Endothelial cell of umbilical vein (primary cell): ENCODE measurements at regions not wholly inside any gene's neighbourhood (a gene's known extent, or its start where the extent isn't known, plus 50 kb on each side); places are given as distances from the start of the nearest gene placed in this dataset.

Experiments
- BruUV-seq: library from RNA; stranded (reverse); fragments of 400-500 nt; replicated peaks from 2 replicates; lab custom pipeline; 2021; lab: Mats Ljungman, UMichigan
- CTCF ChIA-PET: fragments of 300-600, 350-600 bp; sonication (Branson Sonifier 250); formaldehyde crosslinking; loops from one replicate; lab custom pipeline; 2021; ENCODE audit warnings: antibody characterized with exemption, inconsistent platforms; lab: Charles Lee
- POLR2A ChIA-PET: fragments of 300-600, 350-600 bp; sonication (Branson Sonifier 250); formaldehyde crosslinking; loops from one replicate; lab custom pipeline; 2021; ENCODE audit warnings: antibody characterized with exemption, inconsistent platforms; lab: Charles Lee
- DNase-seq: peaks from one replicate; pipeline ENCODE4 v3.0.0-alpha.2; 2011; ENCODE audit warnings: low read depth, low spot score
- FAIRE-seq: peaks from 2 replicates; lab custom pipeline; 2011; peaks lifted over from hg19 to GRCh38; lab: Jason Lieb, UNC
- H2AFZ ChIP-seq: 2 replicates; pipeline ENCODE4 v1.6.0; 2012; ENCODE audit warnings: low read depth, low read length, control low read depth, inconsistent platforms
- H3K27ac ChIP-seq: 2 replicates; pipeline ENCODE4 v1.5.1; 2011; ENCODE audit warnings: low read depth, mild to moderate bottlenecking, control low read depth, low read length, moderate library complexity; ENCODE audit not compliant: insufficient read depth
- H3K27me3 ChIP-seq, 2 experiments: 2 replicates each; pipeline versions ENCODE4 v1.6.0 to v1.6.1; 2011; ENCODE audit warnings: low read length in 2 of 2, mixed read lengths in 1 of 2; ENCODE audit not compliant: control insufficient read depth in 2 of 2, insufficient read depth in 2 of 2
- H3K36me3 ChIP-seq, 2 experiments: 2 replicates in 1 of 2; 3 replicates in 1 of 2; pipeline ENCODE4 v1.5.1; 2011; ENCODE audit warnings: low read length in 2 of 2, mild to moderate bottlenecking in 1 of 2, moderate library complexity in 1 of 2; ENCODE audit not compliant: control insufficient read depth in 2 of 2, insufficient read depth in 2 of 2; ENCODE audit errors: extremely low read depth in 1 of 2
- H3K4me1 ChIP-seq: 3 replicates; pipeline ENCODE4 v1.5.1; 2011; ENCODE audit warnings: mild to moderate bottlenecking, low read length; ENCODE audit not compliant: control insufficient read depth, insufficient read depth; ENCODE audit errors: extremely low read depth
- H3K4me2 ChIP-seq: 2 replicates; pipeline ENCODE4 v1.6.1; 2011; ENCODE audit warnings: low read length, control low read depth, mixed read lengths; ENCODE audit not compliant: insufficient read depth
- H3K4me3 ChIP-seq, 3 experiments: fragments of 200-600 bp in 1 of 3; sonication (generic), shearing (Covaris generic) in 1 of 3; replicated peaks in 1 of 3; 2 replicates each; pipeline ENCODE4 v1.5.1; 2011 to 2016; ENCODE audit warnings: control low read depth in 3 of 3, low read length in 3 of 3, mild to moderate bottlenecking in 2 of 3, inconsistent platforms in 1 of 3, low read depth in 1 of 3, moderate library complexity in 1 of 3; ENCODE audit not compliant: insufficient read depth in 1 of 3
- H3K79me2 ChIP-seq: 2 replicates; pipeline ENCODE4 v1.6.0; 2012; ENCODE audit warnings: low read length, inconsistent platforms; ENCODE audit not compliant: control insufficient read depth, insufficient read depth
- H3K9ac ChIP-seq: replicated peaks from 2 replicates; pipeline ENCODE3; 2011; ENCODE audit warnings: low read length, control low read depth; ENCODE audit not compliant: insufficient read depth; ENCODE audit errors: extremely low read depth
- H3K9me1 ChIP-seq: replicated peaks from 3 replicates; pipeline ENCODE4 v1.6.0; 2011; ENCODE audit warnings: mild to moderate bottlenecking, low read length; ENCODE audit not compliant: control insufficient read depth, insufficient read depth; ENCODE audit errors: extremely low read depth
- H3K9me3 ChIP-seq: replicated peaks from 2 replicates; pipeline ENCODE4 v1.5.1; 2012; ENCODE audit warnings: low read length, inconsistent platforms; ENCODE audit not compliant: control insufficient read depth, insufficient read depth
- H4K20me1 ChIP-seq: replicated peaks from 2 replicates; pipeline ENCODE3; 2011; ENCODE audit warnings: mild to moderate bottlenecking, low read length; ENCODE audit not compliant: control insufficient read depth, insufficient read depth; ENCODE audit errors: extremely low read depth
- EZH2 ChIP-seq: IDR thresholded peaks from 2 replicates; pipeline ENCODE4 v1.6.1; 2012; ENCODE audit warnings: borderline replicate concordance, low read depth, mild to moderate bottlenecking, moderate library complexity, low read length, inconsistent platforms; ENCODE audit not compliant: severe bottlenecking
- GATA2 ChIP-seq: IDR thresholded peaks from 2 replicates; pipeline ENCODE4 v1.7.0; 2011; ENCODE audit warnings: low read depth, mild to moderate bottlenecking, moderate library complexity, mixed read lengths, low read length; ENCODE audit not compliant: insufficient read length, insufficient read depth
- JUN ChIP-seq: IDR thresholded peaks from 2 replicates; pipeline ENCODE4 v1.6.1; 2011; ENCODE audit warnings: borderline replicate concordance, low read depth; ENCODE audit not compliant: insufficient read length, insufficient read depth
- MYC ChIP-seq: IDR thresholded peaks from one replicate; pipeline ENCODE4 v1.6.1; 2011; ENCODE audit warnings: mild to moderate bottlenecking, low read depth, low read length
- dilution Hi-C: fragments of 300-500 bp; cut with MboI; formaldehyde crosslinking; loops from one replicate; pipeline ENCODE4 v1.15.0; 2019; ENCODE audit warnings: low sequenced_read_pairs; ENCODE audit not compliant: extremely low pct_ligation_motif_present
- intact Hi-C: fragments of 100-400 bp; cut with micrococcal nuclease; formaldehyde crosslinking; loops from one replicate; pipeline ENCODE4 v1.10.0; 2022
- TF ChIP-seq, protein P1 (sequence below), 2 donors: IDR thresholded peaks; 1 replicate in 1 of 2; 2 replicates in 1 of 2; pipeline ENCODE4 v1.5.1; 2011; ENCODE audit warnings: low read length in 2 of 2, mild to moderate bottlenecking in 2 of 2, moderate library complexity in 2 of 2, control low read depth in 1 of 2, inconsistent platforms in 1 of 2, low read depth in 1 of 2; ENCODE audit not compliant: insufficient read depth in 1 of 2; ENCODE audit errors: extremely low read depth in 1 of 2

GRCh38 chr7:125059861-125060456 is 130.3 kb upstream of the POT1 start:
- peak overlapping the region in 1 of 3 experiments; percentile 52 for H3K4me3 ChIP-seq
- H4K20me1 ChIP-seq = no peaks in the 10 kb centered on the region
- H3K4me2 ChIP-seq = peak overlapping the region; percentile 42
- H3K4me1 ChIP-seq = peaks cover 13% of the 10 kb centered on the region
- no peak overlapping the region for H3K9ac ChIP-seq
- dilution Hi-C loops (no loop called here), intact Hi-C loops (loop anchor here (1.0 to 10.0 kb wide), 5 partner anchors 77 to 611 kb away; no protein-coding TSS in a partner anchor)
- POLR2A ChIA-PET = no interaction called here
- BruUV-seq = no TSS peak
- no peaks in the 10 kb centered on the region for H3K27me3 ChIP-seq
- no peaks in the 10 kb centered on the region for H3K36me3 ChIP-seq
- FAIRE-seq = no peak
- CTCF ChIA-PET = interaction anchor here (0.6 to 6.7 kb wide), 60 partner anchors 9 to 1840 kb away, joined by 3 to 297 read pairs (median 4); partner anchors contain the start of gene POT1
- no peak overlapping the region for H3K27ac ChIP-seq
- H2AFZ ChIP-seq = no peak overlapping the region
- peak; percentile 36 for DNase-seq
- no peaks in the 10 kb centered on the region for H3K9me1 ChIP-seq
- TF ChIP-seq GATA2 (no peak), EZH2 (no peak), MYC (no peak)
- TF ChIP-seq, protein P1, sequence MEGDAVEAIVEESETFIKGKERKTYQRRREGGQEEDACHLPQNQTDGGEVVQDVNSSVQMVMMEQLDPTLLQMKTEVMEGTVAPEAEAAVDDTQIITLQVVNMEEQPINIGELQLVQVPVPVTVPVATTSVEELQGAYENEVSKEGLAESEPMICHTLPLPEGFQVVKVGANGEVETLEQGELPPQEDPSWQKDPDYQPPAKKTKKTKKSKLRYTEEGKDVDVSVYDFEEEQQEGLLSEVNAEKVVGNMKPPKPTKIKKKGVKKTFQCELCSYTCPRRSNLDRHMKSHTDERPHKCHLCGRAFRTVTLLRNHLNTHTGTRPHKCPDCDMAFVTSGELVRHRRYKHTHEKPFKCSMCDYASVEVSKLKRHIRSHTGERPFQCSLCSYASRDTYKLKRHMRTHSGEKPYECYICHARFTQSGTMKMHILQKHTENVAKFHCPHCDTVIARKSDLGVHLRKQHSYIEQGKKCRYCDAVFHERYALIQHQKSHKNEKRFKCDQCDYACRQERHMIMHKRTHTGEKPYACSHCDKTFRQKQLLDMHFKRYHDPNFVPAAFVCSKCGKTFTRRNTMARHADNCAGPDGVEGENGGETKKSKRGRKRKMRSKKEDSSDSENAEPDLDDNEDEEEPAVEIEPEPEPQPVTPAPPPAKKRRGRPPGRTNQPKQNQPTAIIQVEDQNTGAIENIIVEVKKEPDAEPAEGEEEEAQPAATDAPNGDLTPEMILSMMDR (IDR thresholded peaks at IDR 0.05; ENCODE audit: extremely low read depth in 1 of 2, insufficient read depth in 1 of 2, low read depth in 1 of 2, low read length in 2 of 2) = peak; percentile 3 to 24
- no peaks in the 10 kb centered on the region for H3K9me3 ChIP-seq
- no peaks in the 10 kb centered on the region for H3K79me2 ChIP-seq

GRCh38 chr7:125057963-125058362 is 128.3 kb upstream of the POT1 start:
- H3K27me3 ChIP-seq = no peaks in the 10 kb centered on the region
- H2AFZ ChIP-seq = peak overlapping the region; percentile 81
- CTCF ChIA-PET = interaction anchor here (6.7 kb wide), 1 partner anchor 611 kb away, joined by 297 read pairs; no protein-coding TSS in a partner anchor
- no TSS peak for BruUV-seq
- H3K36me3 ChIP-seq = no peaks in the 10 kb centered on the region
- dilution Hi-C loops (no loop called here), intact Hi-C loops (no loop called here)
- no peak overlapping the region for H3K4me3 ChIP-seq
- FAIRE-seq (no peak), DNase-seq (no peak)
- H3K4me1 ChIP-seq = peaks cover 13% of the 10 kb centered on the region
- H4K20me1 ChIP-seq = no peaks in the 10 kb centered on the region
- no peaks in the 10 kb centered on the region for H3K79me2 ChIP-seq
- H3K27ac ChIP-seq = no peak overlapping the region
- no peak overlapping the region for H3K9ac ChIP-seq
- TF ChIP-seq EZH2 (no peak), JUN (no peak)
- H3K9me1 ChIP-seq = no peaks in the 10 kb centered on the region
- POLR2A ChIA-PET = no interaction called here
- H3K9me3 ChIP-seq = no peaks in the 10 kb centered on the region
- H3K4me2 ChIP-seq = no peak overlapping the region
